ENCODE measurements at regions not wholly inside any gene's neighbourhood (a gene's known extent, or its start where the extent isn't known, plus 50 kb on each side); places are given as distances from the start of the nearest gene placed in this dataset.
A peak's percentile ranks its signal among the peaks of the same experiment; 100 is the strongest.

GRCh38 chr5:104189031-104189430, 626.4 kb upstream of the NUDT12 start:
- DNase-seq = no peak

GRCh38 chr5:104187656-104188055, 625.1 kb upstream of the NUDT12 start:
- no peak for DNase-seq

GRCh38 chr5:104186510-104186909, 623.9 kb upstream of the NUDT12 start:
- DNase-seq = no peak

GRCh38 chr5:104186100-104186499, 623.5 kb upstream of the NUDT12 start:
- DNase-seq = no peak

- no peak for DNase-seq
These were observed 621.7 kb upstream of the NUDT12 start for GRCh38 chr5:104184264-104184663.

- no peak for DNase-seq
These were observed 616.4 kb upstream of the NUDT12 start for GRCh38 chr5:104178829-104179456.

- no peak for DNase-seq
These were observed 615.5 kb upstream of the NUDT12 start for GRCh38 chr5:104178066-104178465.

- DNase-seq = no peak
These were observed 615.1 kb upstream of the NUDT12 start for GRCh38 chr5:104177651-104178050.

GRCh38 chr5:104172976-104173375, 610.4 kb upstream of the NUDT12 start:
- DNase-seq = no peak

GRCh38 chr5:104171958-104172690, 609.5 kb upstream of the NUDT12 start:
- no peak for DNase-seq

GRCh38 chr5:104170926-104171325, 608.3 kb upstream of the NUDT12 start:
- no peak for DNase-seq

GRCh38 chr5:104146652-104147051, 584.1 kb upstream of the NUDT12 start:
- no peak for DNase-seq

- DNase-seq = no peak
These were observed 577.3 kb upstream of the NUDT12 start for GRCh38 chr5:104139840-104140239.

GRCh38 chr5:104130320-104130719, 567.7 kb upstream of the NUDT12 start:
- no peak for DNase-seq

GRCh38 chr5:104128348-104128747, 565.8 kb upstream of the NUDT12 start:
- no peak for DNase-seq

- no peak for DNase-seq
These were observed 564.4 kb upstream of the NUDT12 start for GRCh38 chr5:104126980-104127379.

GRCh38 chr5:104119529-104119928, 556.9 kb upstream of the NUDT12 start:
- DNase-seq = no peak

- no peak for DNase-seq
These were observed 549.0 kb upstream of the NUDT12 start for GRCh38 chr5:104111632-104112031.

- DNase-seq = no peak
These were observed 533.9 kb upstream of the NUDT12 start for GRCh38 chr5:104096451-104096850.

GRCh38 chr5:104095527-104095926, 532.9 kb upstream of the NUDT12 start:
- DNase-seq = no peak

- DNase-seq = no peak
These were observed 526.5 kb upstream of the NUDT12 start for GRCh38 chr5:104088876-104089778.

GRCh38 chr5:104084896-104085295, 522.3 kb upstream of the NUDT12 start:
- peak; percentile 68 for DNase-seq

- no peak for DNase-seq
These were observed 520.2 kb upstream of the NUDT12 start for GRCh38 chr5:104082754-104083153.

GRCh38 chr5:104081232-104081631, 518.6 kb upstream of the NUDT12 start:
- DNase-seq = no peak

Data from NCI-H510A treated with DMSO at 0.1 percent for 48 hours (cell line).